ENCODE measurements at regions not wholly inside any gene's neighbourhood (a gene's known extent, or its start where the extent isn't known, plus 50 kb on each side); places are given as distances from the start of the nearest gene placed in this dataset.

DNA sequence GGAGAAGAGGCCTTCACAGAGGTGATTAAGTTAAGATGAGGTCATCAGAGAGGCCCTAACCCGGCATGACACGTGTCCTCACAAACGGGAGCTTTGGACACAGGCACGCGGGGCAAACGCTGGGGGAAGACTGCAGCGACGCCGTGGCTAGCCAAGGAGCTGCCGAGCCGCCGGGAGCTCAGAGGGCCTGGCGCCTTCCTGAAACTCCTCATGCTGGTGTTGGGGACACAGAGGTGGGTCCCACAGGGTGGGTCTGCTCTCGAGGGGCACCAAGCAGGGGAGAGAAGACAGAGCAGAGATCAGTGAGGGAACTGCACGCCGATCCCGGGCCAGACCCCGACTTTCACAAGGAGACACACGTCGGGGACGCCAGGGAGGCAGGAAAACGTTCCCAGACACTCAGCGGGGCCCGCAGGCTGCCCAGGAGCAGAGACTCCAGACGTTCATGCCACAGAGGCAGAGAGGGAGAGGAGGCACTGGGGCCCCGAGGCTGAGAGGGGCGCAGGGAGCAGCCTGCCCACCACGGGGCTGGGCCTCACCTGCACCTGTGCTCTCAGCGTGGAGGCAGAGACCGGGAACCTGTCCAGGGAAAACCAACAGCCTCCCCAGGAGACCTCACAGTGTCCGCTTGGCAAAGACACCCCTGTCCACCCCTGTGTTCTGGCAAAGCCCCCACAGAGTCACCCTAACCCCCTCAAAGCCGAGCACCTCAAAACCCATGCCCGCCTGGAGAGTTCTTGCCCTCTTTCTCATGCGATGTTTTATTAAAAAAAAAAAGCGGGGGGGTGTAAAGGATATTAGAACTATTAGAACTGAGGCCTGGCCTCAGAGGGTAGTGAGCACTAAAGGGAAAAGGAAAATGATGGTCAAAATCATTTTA, 103.8 kb downstream of the PDGFA start:
- Mint-ChIP-seq H3K27me3 (ENCODE audit: insufficient read depth) (no peaks in the 10 kb centered on the region), H3K27ac (no peak overlapping the region), H3K36me3 (ENCODE audit: low read depth) (no peaks in the 10 kb centered on the region), H3K4me3 (no peak overlapping the region), H3K9me3 (peaks cover 9% of the 10 kb centered on the region), H3K4me1 (ENCODE audit: low read depth) (no peaks in the 10 kb centered on the region)
- DNase-seq (ENCODE audit: low spot score): no peak
- intact Hi-C loops (cut with micrococcal nuclease): no loop called here

DNA sequence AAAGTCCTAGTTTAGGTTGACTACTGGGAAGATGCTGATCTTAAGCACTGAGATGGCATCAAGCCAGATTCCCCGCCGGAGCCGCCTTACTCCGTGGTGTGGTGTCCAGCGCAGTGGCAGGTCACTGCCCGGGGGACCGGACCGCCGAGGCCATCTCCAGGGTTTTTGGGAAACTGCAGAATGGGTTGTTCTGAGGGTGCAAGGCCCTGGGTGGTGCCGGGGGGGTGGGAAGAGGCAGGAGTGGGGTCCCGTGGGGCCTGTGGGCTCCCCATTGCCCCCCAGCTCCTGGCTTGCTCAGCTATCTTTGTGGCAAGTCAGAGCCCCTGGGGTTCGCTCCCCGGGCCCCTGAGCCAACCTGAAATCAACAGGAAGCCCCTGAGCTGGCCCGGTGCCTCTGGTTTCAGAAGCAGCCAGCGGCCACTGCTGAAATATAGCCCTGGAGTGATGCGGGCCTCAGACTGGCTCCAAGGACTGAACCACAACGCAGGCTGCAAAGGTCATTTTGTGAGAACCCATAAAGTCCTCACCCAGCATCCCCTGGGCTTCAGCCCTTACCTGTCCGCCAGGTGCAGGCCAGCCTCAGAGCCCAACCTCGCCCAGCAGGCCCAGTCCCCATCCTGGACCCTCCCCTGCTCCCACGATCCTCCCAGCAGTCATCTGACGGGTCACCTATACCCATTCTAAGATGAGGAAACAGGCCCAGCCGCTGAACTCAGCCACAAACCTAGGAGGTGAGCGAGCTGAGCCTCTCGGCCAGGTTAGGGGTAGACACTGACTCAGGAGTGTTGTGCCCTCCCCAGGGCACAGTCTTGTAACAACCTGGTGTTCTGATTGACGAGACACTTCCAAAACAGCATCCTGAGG, 102.7 kb downstream of the PDGFA start:
- H3K36me3 Mint-ChIP-seq (ENCODE audit: low read depth): no peaks in the 10 kb centered on the region
- H3K27me3 Mint-ChIP-seq (ENCODE audit: insufficient read depth): no peaks in the 10 kb centered on the region
- DNase-seq (ENCODE audit: low spot score): no peak
- H3K9me3 Mint-ChIP-seq: peaks cover 9% of the 10 kb centered on the region
- no peak overlapping the region for H3K4me3 Mint-ChIP-seq
- H3K27ac Mint-ChIP-seq: no peak overlapping the region
- intact Hi-C loops (cut with micrococcal nuclease): no loop called here
- no peaks in the 10 kb centered on the region for H3K4me1 Mint-ChIP-seq (ENCODE audit: low read depth)

DNA sequence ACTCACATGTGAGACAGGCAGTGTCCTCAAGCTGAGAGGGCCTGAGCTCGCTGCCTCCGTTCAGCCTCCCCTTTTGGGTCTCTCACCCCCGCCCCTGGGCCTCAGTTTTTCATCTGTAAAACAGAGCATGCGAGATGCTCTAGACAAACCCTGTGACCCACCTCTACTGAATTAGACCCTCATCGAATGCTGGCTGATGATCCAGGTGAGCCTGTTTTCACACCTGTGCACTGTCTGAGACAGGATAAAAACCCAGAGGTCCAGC, 102.1 kb downstream of the PDGFA start:
- no peak for DNase-seq (ENCODE audit: low spot score)
- peaks cover 9% of the 10 kb centered on the region for H3K9me3 Mint-ChIP-seq
- H3K36me3 Mint-ChIP-seq (ENCODE audit: low read depth): no peaks in the 10 kb centered on the region
- intact Hi-C loops (cut with micrococcal nuclease): no loop called here
- H3K27me3 Mint-ChIP-seq (ENCODE audit: insufficient read depth): no peaks in the 10 kb centered on the region
- H3K4me3 Mint-ChIP-seq: no peak overlapping the region
- no peaks in the 10 kb centered on the region for H3K4me1 Mint-ChIP-seq (ENCODE audit: low read depth)
- no peak overlapping the region for H3K27ac Mint-ChIP-seq

DNA sequence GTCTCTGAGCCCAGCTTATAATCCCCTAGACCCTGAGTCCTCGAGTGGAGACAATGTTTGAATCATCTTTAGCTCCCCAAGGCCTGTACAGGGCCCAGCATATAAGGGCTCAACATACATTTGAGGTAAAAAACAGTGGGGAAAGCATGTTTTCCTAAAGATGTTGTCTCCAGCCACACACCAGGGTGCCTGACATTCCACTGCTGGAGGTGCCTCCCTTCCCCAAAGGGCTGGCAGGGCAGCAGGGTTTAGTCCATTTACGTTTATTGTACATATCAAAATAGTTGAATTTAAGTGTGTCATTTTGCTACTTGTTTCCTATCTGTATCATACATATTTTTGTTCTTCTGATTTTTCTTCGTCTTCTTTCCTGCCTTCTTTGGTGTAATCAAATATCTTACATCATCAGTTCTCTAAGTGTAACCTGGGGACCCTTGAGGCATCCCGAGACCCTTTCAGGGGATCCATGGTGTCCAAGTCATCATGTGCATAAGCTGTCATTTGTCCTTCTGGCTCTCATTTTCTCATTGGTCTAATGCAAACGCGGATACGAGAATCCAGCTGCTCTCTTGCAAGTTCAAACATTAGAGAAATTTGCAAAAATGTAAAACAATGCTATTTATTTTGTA, 101.6 kb downstream of the PDGFA start:
- Mint-ChIP-seq H3K27ac (no peak overlapping the region), H3K4me1 (ENCODE audit: low read depth) (no peaks in the 10 kb centered on the region), H3K36me3 (ENCODE audit: low read depth) (no peaks in the 10 kb centered on the region), H3K27me3 (ENCODE audit: insufficient read depth) (no peaks in the 10 kb centered on the region), H3K4me3 (no peak overlapping the region), H3K9me3 (peaks cover 9% of the 10 kb centered on the region)
- DNase-seq (ENCODE audit: low spot score): no peak
- intact Hi-C loops (cut with micrococcal nuclease): no loop called here

DNA sequence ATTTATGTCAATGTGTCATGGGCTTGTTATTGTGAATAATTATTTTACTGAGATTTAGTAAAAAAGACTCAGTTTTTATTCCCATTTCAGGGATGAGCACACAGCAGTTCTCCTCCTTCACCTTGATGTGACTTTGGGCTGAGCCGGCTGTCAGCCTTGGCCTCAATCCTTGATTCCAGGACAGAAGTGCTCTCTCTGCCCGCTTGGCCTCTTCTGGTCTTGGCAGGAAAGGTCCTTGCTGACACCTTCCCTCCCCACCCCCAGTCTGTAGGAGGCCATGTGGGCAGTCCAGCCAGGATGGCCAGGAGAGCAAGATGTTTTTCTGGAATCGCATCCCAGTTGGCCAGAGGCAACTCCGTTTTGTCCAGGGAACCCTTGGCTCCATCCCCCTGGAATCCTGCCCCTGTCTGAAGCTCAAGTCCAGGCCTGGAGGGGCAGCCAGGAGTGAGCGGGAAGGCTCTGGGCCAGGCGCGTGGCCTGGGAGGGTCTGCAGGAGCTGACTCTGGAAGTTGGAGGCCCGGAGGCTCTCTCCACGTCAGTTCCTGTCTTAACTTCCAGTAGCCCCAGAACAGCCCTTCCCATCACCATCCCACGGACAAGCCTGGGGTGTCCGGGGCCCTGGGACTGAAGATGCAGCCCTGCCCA, 100.9 kb downstream of the PDGFA start:
- Mint-ChIP-seq H3K4me1 (ENCODE audit: low read depth) (no peaks in the 10 kb centered on the region), H3K27ac (no peak overlapping the region), H3K9me3 (peaks cover 9% of the 10 kb centered on the region), H3K4me3 (no peak overlapping the region), H3K36me3 (ENCODE audit: low read depth) (no peaks in the 10 kb centered on the region), H3K27me3 (ENCODE audit: insufficient read depth) (no peaks in the 10 kb centered on the region)
- no peak for DNase-seq (ENCODE audit: low spot score)
- intact Hi-C loops (cut with micrococcal nuclease): no loop called here

DNA sequence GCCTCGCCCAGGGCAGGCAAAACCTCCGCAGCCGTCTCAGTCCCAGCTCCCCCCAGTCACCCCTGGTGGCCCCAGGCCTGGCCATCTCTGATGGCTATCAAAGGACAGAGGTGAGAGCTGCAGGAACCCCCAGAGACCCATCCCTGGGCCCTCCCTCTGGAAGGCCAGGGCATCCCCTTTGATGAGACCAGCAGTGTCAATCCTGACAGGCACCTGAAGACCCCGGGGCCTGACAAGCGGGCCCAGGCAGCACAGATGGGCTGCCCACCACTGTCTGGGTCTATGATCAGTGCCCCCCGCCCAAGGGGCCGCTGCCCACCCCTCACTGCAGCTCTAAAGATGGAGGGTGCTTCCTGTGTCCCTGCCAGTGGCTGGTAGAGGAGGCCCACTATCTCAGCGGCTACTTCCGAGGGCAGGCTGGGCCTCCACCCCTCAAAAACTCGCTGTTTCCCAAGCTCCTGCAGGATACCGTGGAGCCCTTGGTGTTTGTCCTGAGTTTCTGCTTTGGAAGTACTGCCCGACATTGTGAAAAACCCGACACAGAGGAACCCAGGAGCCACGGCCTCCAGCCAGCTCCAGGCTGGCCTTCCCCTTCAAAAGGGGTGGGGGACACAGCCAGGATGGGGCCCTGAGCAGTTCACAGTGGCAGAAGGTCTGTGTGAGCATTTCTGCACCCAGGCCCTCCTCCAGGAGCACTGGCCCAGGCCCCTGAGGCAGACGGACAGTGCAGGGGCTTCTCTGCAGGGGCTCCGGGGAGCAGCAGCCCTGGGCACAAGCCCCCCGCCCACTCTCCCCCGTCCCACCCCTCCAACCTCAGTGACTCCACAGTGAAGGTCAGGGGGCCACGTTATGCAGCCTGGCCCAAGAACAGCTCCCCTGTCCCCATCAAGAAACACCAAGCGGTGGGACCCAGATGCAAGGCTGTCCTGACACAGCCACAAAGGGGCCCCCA, 99.2 kb downstream of the PDGFA start:
- Mint-ChIP-seq H3K27ac (no peak overlapping the region), H3K9me3 (peaks cover 9% of the 10 kb centered on the region), H3K27me3 (ENCODE audit: insufficient read depth) (no peaks in the 10 kb centered on the region), H3K4me3 (no peak overlapping the region), H3K4me1 (ENCODE audit: low read depth) (no peaks in the 10 kb centered on the region), H3K36me3 (ENCODE audit: low read depth) (no peaks in the 10 kb centered on the region)
- no peak for DNase-seq (ENCODE audit: low spot score)
- intact Hi-C loops (cut with micrococcal nuclease): no loop called here

DNA sequence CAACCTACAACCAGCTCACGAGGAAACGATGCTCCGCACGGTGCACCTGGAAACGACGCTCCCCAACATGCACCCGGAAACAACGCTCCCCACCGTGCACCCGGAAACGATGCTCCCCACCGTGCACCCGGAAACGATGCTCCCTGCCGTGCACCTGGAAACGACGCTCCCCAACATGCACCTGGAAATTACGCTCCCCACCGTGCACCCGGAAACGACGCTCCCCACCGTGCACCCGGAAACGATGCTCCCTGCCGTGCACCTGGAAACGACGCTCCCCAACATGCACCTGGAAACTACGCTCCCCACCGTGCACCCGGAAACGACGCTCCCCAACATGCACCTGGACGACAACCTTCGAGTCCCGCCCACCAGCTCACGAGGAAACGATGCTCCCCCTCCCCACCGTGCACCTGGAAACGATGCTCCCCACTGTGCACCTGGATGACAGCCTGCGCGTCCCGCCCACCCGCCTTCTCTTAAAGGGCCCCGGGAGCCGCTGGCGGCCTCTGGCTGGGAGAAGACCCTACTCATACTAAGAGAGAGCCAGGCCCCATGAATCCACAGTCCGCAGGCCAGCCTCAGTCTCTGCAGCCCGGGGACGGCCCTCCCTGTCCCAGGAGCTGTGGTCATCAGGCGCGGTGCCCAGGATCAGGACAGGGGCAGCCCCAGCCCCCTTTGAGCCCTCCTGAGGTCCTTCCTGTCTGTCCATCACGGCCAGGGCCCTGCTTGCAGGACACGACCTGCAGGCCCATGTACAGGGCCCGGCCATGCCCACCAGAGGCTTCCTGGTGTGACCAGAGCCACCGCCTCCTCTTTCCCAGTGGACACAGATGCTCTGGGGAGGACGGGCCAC, 98.3 kb downstream of the PDGFA start:
- Mint-ChIP-seq H3K4me1 (ENCODE audit: low read depth) (no peaks in the 10 kb centered on the region), H3K9me3 (peaks cover 9% of the 10 kb centered on the region), H3K27me3 (ENCODE audit: insufficient read depth) (no peaks in the 10 kb centered on the region), H3K4me3 (no peak overlapping the region), H3K36me3 (ENCODE audit: low read depth) (no peaks in the 10 kb centered on the region), H3K27ac (no peak overlapping the region)
- DNase-seq (ENCODE audit: low spot score): no peak
- intact Hi-C loops (cut with micrococcal nuclease): no loop called here

DNA sequence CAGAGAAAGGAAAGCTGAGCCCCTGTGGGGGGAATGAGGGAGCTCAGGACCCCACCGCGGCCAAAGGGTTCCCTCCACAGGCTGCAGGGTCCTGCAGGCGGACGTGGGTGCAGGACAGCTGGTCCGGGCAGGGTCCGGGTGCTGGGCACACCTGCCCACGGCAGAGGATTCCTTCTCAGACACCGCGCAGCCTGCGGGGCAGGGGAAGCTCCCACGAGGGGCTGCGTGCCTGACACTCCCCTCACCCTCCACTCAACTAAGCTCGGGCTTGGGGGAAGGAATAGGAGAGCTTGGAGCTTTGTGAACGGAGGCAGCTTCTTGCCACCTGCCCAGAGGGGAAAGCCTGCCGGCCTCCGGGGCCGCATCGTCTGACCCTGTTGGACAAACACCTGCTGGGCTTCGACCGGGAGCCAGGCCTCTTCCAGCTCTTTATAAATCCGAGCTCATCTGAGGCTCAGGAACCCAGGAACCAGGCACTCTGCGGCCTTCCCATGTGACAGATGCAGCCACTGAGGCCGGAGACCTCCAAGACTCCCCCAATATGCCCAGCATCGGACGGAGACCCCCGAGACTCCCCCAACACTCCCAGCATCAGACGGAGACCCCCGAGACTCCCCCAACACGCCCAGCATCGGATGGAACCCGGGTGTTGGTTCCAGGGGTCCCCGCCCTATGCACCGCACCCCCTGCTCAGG, 97.3 kb downstream of the PDGFA start:
- Mint-ChIP-seq H3K9me3 (peaks cover 8% of the 10 kb centered on the region), H3K27me3 (ENCODE audit: insufficient read depth) (no peaks in the 10 kb centered on the region), H3K4me3 (no peak overlapping the region), H3K36me3 (ENCODE audit: low read depth) (no peaks in the 10 kb centered on the region), H3K4me1 (ENCODE audit: low read depth) (no peaks in the 10 kb centered on the region), H3K27ac (no peak overlapping the region)
- DNase-seq (ENCODE audit: low spot score): no peak
- intact Hi-C loops (cut with micrococcal nuclease): no loop called here

DNA sequence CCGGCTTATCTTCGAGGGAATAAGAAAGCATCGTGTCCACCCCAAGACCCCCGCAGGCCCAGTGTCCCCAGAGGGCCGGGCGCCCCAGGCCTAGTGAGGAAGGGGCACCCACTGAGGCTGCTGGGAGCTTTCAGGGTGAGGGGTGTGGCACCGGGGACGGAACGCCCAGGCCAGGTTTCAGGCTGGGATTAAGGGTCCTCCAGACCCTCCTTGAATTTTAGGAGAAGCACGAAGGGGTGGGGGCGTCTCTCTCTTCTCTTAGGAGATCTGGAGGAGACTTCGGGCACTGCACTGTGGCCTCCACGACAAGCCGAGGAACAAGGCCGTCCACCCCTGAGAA, 96.8 kb downstream of the PDGFA start:
- intact Hi-C loops (cut with micrococcal nuclease): no loop called here
- Mint-ChIP-seq H3K4me1 (ENCODE audit: low read depth) (no peaks in the 10 kb centered on the region), H3K4me3 (no peak overlapping the region), H3K9me3 (peaks cover 4% of the 10 kb centered on the region), H3K36me3 (ENCODE audit: low read depth) (no peaks in the 10 kb centered on the region), H3K27me3 (ENCODE audit: insufficient read depth) (no peaks in the 10 kb centered on the region), H3K27ac (no peak overlapping the region)
- DNase-seq (ENCODE audit: low spot score): no peak

DNA sequence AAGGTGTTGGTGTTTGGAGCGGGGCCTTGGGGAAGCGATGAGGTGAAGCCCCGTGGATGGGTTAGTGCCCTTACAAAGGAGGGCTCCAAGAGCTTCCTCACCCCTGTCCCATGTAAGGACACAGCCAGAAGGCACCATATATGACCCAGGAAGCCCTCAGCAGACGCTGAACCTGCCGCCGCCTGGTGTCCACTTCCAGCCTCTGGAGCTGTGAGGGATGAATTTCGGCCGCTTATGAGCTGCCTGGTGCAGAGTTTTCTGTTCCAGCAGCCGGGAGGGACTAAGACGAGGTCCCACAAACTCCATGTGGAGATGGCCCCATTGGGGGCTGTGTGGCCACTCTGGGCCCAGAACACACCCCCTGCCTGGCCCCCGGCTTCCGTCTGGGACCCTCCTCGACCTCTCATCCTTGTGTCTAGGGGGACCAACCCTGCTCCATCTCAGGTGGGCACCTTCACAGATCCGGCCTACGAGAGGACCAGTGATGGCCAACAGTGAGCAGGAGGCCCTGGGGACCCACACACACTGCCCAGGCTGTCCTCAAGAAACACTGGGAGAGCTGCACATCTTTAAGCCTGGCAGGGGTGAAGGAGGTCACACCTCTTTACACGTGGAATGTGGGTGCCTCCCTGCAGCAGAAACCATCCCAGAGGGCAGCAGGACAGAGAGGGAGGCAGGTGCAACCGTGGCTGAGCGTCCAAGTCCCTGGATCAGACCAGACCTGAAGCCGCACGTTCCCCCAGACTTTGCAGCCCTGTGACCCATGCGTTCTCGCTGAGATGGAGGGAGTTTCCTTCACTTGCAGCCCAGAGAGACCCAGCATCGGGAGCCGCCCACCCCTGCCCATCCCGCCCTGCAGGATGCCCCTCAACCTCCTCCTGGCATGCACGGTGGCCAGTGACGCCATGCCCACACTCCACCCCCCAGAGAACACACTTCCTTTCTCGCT, 96.1 kb downstream of the PDGFA start:
- no peak for DNase-seq (ENCODE audit: low spot score)
- no peaks in the 10 kb centered on the region for H3K36me3 Mint-ChIP-seq (ENCODE audit: low read depth)
- no peaks in the 10 kb centered on the region for H3K9me3 Mint-ChIP-seq
- H3K27me3 Mint-ChIP-seq (ENCODE audit: insufficient read depth): no peaks in the 10 kb centered on the region
- intact Hi-C loops (cut with micrococcal nuclease): no loop called here
- H3K27ac Mint-ChIP-seq: no peak overlapping the region
- H3K4me3 Mint-ChIP-seq: no peak overlapping the region
- no peaks in the 10 kb centered on the region for H3K4me1 Mint-ChIP-seq (ENCODE audit: low read depth)
